ENCODE measurements at regions not wholly inside any gene's neighbourhood (a gene's known extent, or its start where the extent isn't known, plus 50 kb on each side); places are given as distances from the start of the nearest gene placed in this dataset.

- Mint-ChIP-seq H3K27me3 (ENCODE audit: unreplicated experiment) (peaks cover 20% of the 10 kb centered on the region), H3K4me1 (ENCODE audit: low read depth, unreplicated experiment) (no peaks in the 10 kb centered on the region), H3K9me3 (ENCODE audit: low read depth, unreplicated experiment) (no peaks in the 10 kb centered on the region), H3K36me3 (ENCODE audit: insufficient read depth, unreplicated experiment) (no peaks in the 10 kb centered on the region), H3K4me3 (ENCODE audit: low read depth, unreplicated experiment) (no peak overlapping the region), H3K27ac (ENCODE audit: unreplicated experiment) (no peak overlapping the region)
- CTCF ChIA-PET, result no interaction called here
- BruUV-seq (replicated peaks), result no TSS peak
- no peak for DNase-seq
- intact Hi-C loops (cut with micrococcal nuclease; ENCODE audit: unreplicated experiment), result no loop called here
- no peak for TF ChIP-seq CTCF (IDR thresholded peaks at IDR 0.05; ENCODE audit: unreplicated experiment)
These were observed 171.6 kb upstream of the MITF start for GRCh38 chr3:69567710-69568052.

GRCh38 chr3:69567023-69567709, 172.1 kb upstream of the MITF start:
- no peaks in the 10 kb centered on the region for H3K36me3 Mint-ChIP-seq (ENCODE audit: insufficient read depth, unreplicated experiment)
- DNase-seq, result no peak
- H3K9me3 Mint-ChIP-seq (ENCODE audit: low read depth, unreplicated experiment), result no peaks in the 10 kb centered on the region
- no peak for TF ChIP-seq CTCF (IDR thresholded peaks at IDR 0.05; ENCODE audit: unreplicated experiment)
- no peak overlapping the region for H3K27ac Mint-ChIP-seq (ENCODE audit: unreplicated experiment)
- intact Hi-C loops (cut with micrococcal nuclease; ENCODE audit: unreplicated experiment), result no loop called here
- no TSS peak for BruUV-seq (replicated peaks)
- CTCF ChIA-PET, result no interaction called here
- H3K4me1 Mint-ChIP-seq (ENCODE audit: low read depth, unreplicated experiment), result no peaks in the 10 kb centered on the region
- peaks cover 20% of the 10 kb centered on the region for H3K27me3 Mint-ChIP-seq (ENCODE audit: unreplicated experiment)
- H3K4me3 Mint-ChIP-seq (ENCODE audit: low read depth, unreplicated experiment), result no peak overlapping the region

- H3K4me3 Mint-ChIP-seq (ENCODE audit: low read depth, unreplicated experiment), result no peak overlapping the region
- H3K36me3 Mint-ChIP-seq (ENCODE audit: insufficient read depth, unreplicated experiment), result no peaks in the 10 kb centered on the region
- H3K4me1 Mint-ChIP-seq (ENCODE audit: low read depth, unreplicated experiment), result no peaks in the 10 kb centered on the region
- intact Hi-C loops (cut with micrococcal nuclease; ENCODE audit: unreplicated experiment), result no loop called here
- CTCF ChIA-PET, result no interaction called here
- DNase-seq, result no peak
- H3K9me3 Mint-ChIP-seq (ENCODE audit: low read depth, unreplicated experiment), result peaks cover 3% of the 10 kb centered on the region
- peaks cover 17% of the 10 kb centered on the region for H3K27me3 Mint-ChIP-seq (ENCODE audit: unreplicated experiment)
- no peak for TF ChIP-seq CTCF (IDR thresholded peaks at IDR 0.05; ENCODE audit: unreplicated experiment)
- H3K27ac Mint-ChIP-seq (ENCODE audit: unreplicated experiment), result no peak overlapping the region
- BruUV-seq (replicated peaks), result no TSS peak
These were observed 173.0 kb upstream of the MITF start for GRCh38 chr3:69566275-69566674.

GRCh38 chr3:69565316-69565715, 173.9 kb upstream of the MITF start:
- no peak overlapping the region for H3K4me3 Mint-ChIP-seq (ENCODE audit: low read depth, unreplicated experiment)
- H3K27ac Mint-ChIP-seq (ENCODE audit: unreplicated experiment), result no peak overlapping the region
- TF ChIP-seq CTCF (IDR thresholded peaks at IDR 0.05; ENCODE audit: unreplicated experiment), result no peak
- CTCF ChIA-PET, result no interaction called here
- H3K27me3 Mint-ChIP-seq (ENCODE audit: unreplicated experiment), result peaks cover 8% of the 10 kb centered on the region
- BruUV-seq (replicated peaks), result no TSS peak
- H3K9me3 Mint-ChIP-seq (ENCODE audit: low read depth, unreplicated experiment), result peaks cover 3% of the 10 kb centered on the region
- H3K36me3 Mint-ChIP-seq (ENCODE audit: insufficient read depth, unreplicated experiment), result no peaks in the 10 kb centered on the region
- H3K4me1 Mint-ChIP-seq (ENCODE audit: low read depth, unreplicated experiment), result no peaks in the 10 kb centered on the region
- intact Hi-C loops (cut with micrococcal nuclease; ENCODE audit: unreplicated experiment), result no loop called here
- DNase-seq, result no peak

Measured in Calu3 (cell line).